Rectal smooth muscle tissue (tissue), 1 donor: ENCODE measurements at regions not wholly inside any gene's neighbourhood (a gene's known extent, or its start where the extent isn't known, plus 50 kb on each side); places are given as distances from the start of the nearest gene placed in this dataset.
A peak's percentile ranks its signal among the peaks of the same experiment; 100 is the strongest.

Source experiments
- H3K27ac ChIP-seq: one replicate; pipeline ENCODE4 v1.7.0; 2013; ENCODE audit warnings: low read depth, low read length, inconsistent platforms
- H3K27me3 ChIP-seq: one replicate; pipeline ENCODE4 v1.7.0; 2013; ENCODE audit warnings: low read length; ENCODE audit not compliant: control insufficient read depth, insufficient read depth
- H3K36me3 ChIP-seq: one replicate; pipeline ENCODE4 v1.7.0; 2013; ENCODE audit warnings: low read length; ENCODE audit not compliant: control insufficient read depth, insufficient read depth
- H3K4me1 ChIP-seq: one replicate; pipeline ENCODE4 v1.7.0; 2013; ENCODE audit warnings: low read length; ENCODE audit not compliant: control insufficient read depth, insufficient read depth
- H3K4me3 ChIP-seq: one replicate; pipeline ENCODE4 v1.7.0; 2013; ENCODE audit warnings: low read length
- H3K9ac ChIP-seq: one replicate; pipeline ENCODE4 v1.7.0; 2013; ENCODE audit warnings: low read length

GRCh38 chr4:157810137-157810774 lies 362.6 kb downstream of the GASK1B start:
- Histone ChIP-seq H3K4me3 (no peak overlapping the region), H3K27ac (no peak overlapping the region), H3K36me3 (no peaks in the 10 kb centered on the region), H3K4me1 (peaks cover 9% of the 10 kb centered on the region), H3K27me3 (no peaks in the 10 kb centered on the region), H3K9ac (no peak overlapping the region)

- Histone ChIP-seq H3K4me1 (peaks cover 13% of the 10 kb centered on the region), H3K27ac (no peak overlapping the region), H3K9ac (no peak overlapping the region)
These were observed 363.9 kb downstream of the GASK1B start for GRCh38 chr4:157808796-157809383.

GRCh38 chr4:157806184-157806583 lies 366.6 kb downstream of the GASK1B start:
- no peak overlapping the region for H3K4me3 ChIP-seq
- peaks cover 13% of the 10 kb centered on the region for H3K4me1 ChIP-seq
- H3K27me3 ChIP-seq: no peaks in the 10 kb centered on the region
- no peak overlapping the region for H3K9ac ChIP-seq
- H3K36me3 ChIP-seq: no peaks in the 10 kb centered on the region
- no peak overlapping the region for H3K27ac ChIP-seq

More at GRCh38 chr4:157808796-157809383, 363.9 kb downstream of the GASK1B start:
- no peak overlapping the region for H3K4me3 ChIP-seq
- H3K36me3 ChIP-seq: no peaks in the 10 kb centered on the region
- H3K27me3 ChIP-seq: no peaks in the 10 kb centered on the region

- Histone ChIP-seq H3K27ac (peak overlapping the region; percentile 23), H3K9ac (no peak overlapping the region), H3K4me3 (no peak overlapping the region), H3K36me3 (no peaks in the 10 kb centered on the region), H3K27me3 (no peaks in the 10 kb centered on the region), H3K4me1 (peaks cover 13% of the 10 kb centered on the region)
These were observed 367.8 kb downstream of the GASK1B start for GRCh38 chr4:157804986-157805385.

GRCh38 chr4:157803845-157804521 lies 368.8 kb downstream of the GASK1B start:
- peak overlapping the region; percentile 60 for H3K27ac ChIP-seq
- H3K27me3 ChIP-seq: no peaks in the 10 kb centered on the region
- H3K4me1 ChIP-seq: peaks cover 12% of the 10 kb centered on the region
- no peak overlapping the region for H3K9ac ChIP-seq
- no peaks in the 10 kb centered on the region for H3K36me3 ChIP-seq
- H3K4me3 ChIP-seq: no peak overlapping the region

- Histone ChIP-seq H3K27me3 (no peaks in the 10 kb centered on the region), H3K9ac (no peak overlapping the region), H3K27ac (peak overlapping the region; percentile 60), H3K36me3 (no peaks in the 10 kb centered on the region), H3K4me3 (no peak overlapping the region), H3K4me1 (peaks cover 10% of the 10 kb centered on the region)
These were observed 369.4 kb downstream of the GASK1B start for GRCh38 chr4:157803421-157803820.

GRCh38 chr4:157795495-157795894 lies 377.3 kb downstream of the GASK1B start:
- Histone ChIP-seq H3K9ac (no peak overlapping the region), H3K27me3 (no peaks in the 10 kb centered on the region), H3K36me3 (no peaks in the 10 kb centered on the region), H3K4me1 (no peaks in the 10 kb centered on the region), H3K27ac (no peak overlapping the region), H3K4me3 (no peak overlapping the region)

- Histone ChIP-seq H3K4me3 (no peak overlapping the region), H3K27ac (no peak overlapping the region), H3K27me3 (no peaks in the 10 kb centered on the region), H3K9ac (no peak overlapping the region), H3K4me1 (no peaks in the 10 kb centered on the region), H3K36me3 (no peaks in the 10 kb centered on the region)
These were observed 380.1 kb downstream of the GASK1B start for GRCh38 chr4:157792716-157793115.

- no peaks in the 10 kb centered on the region for H3K36me3 ChIP-seq
- H3K27me3 ChIP-seq: no peaks in the 10 kb centered on the region
- H3K27ac ChIP-seq: no peak overlapping the region
- H3K9ac ChIP-seq: no peak overlapping the region
- H3K4me1 ChIP-seq: no peaks in the 10 kb centered on the region
- H3K4me3 ChIP-seq: no peak overlapping the region
These were observed 381.6 kb downstream of the GASK1B start for GRCh38 chr4:157791236-157791635.

- H3K9ac ChIP-seq: no peak overlapping the region
- H3K27me3 ChIP-seq: no peaks in the 10 kb centered on the region
- H3K27ac ChIP-seq: no peak overlapping the region
- H3K4me1 ChIP-seq: no peaks in the 10 kb centered on the region
- H3K4me3 ChIP-seq: no peak overlapping the region
- no peaks in the 10 kb centered on the region for H3K36me3 ChIP-seq
These were observed 385.2 kb downstream of the GASK1B start for GRCh38 chr4:157787618-157788017.

- Histone ChIP-seq H3K4me1 (no peaks in the 10 kb centered on the region), H3K9ac (no peak overlapping the region), H3K27ac (no peak overlapping the region), H3K36me3 (no peaks in the 10 kb centered on the region), H3K27me3 (no peaks in the 10 kb centered on the region), H3K4me3 (no peak overlapping the region)
These were observed 391.5 kb downstream of the GASK1B start for GRCh38 chr4:157781361-157781760.

GRCh38 chr4:157779081-157779480 lies 393.7 kb downstream of the GASK1B start:
- Histone ChIP-seq H3K36me3 (no peaks in the 10 kb centered on the region), H3K27ac (no peak overlapping the region), H3K4me3 (no peak overlapping the region), H3K9ac (no peak overlapping the region), H3K27me3 (no peaks in the 10 kb centered on the region), H3K4me1 (no peaks in the 10 kb centered on the region)
